ENCODE measurements at regions not wholly inside any gene's neighbourhood (a gene's known extent, or its start where the extent isn't known, plus 50 kb on each side); places are given as distances from the start of the nearest gene placed in this dataset.

GRCh38 chr2:14827226-14828023, 194.9 kb downstream of the LRATD1 start:
- Histone ChIP-seq H3K4me1 (no peaks in the 10 kb centered on the region), H3K36me3 (ENCODE audit: control insufficient read depth, insufficient read depth, low read length) (no peaks in the 10 kb centered on the region), H3K4me3 (ENCODE audit: low read depth, low read length) (no peak overlapping the region), H3K27me3 (ENCODE audit: control insufficient read depth, insufficient read depth, low read length) (no peaks in the 10 kb centered on the region), H3K79me2 (no peaks in the 10 kb centered on the region), H3K9ac (no peak overlapping the region), H2AFZ (no peak overlapping the region), H3K4me2 (ENCODE audit: low read length) (no peak overlapping the region), H3K27ac (no peak overlapping the region), H3K9me3 (ENCODE audit: control insufficient read depth, low read length) (no peaks in the 10 kb centered on the region)
- TF ChIP-seq, protein P1, sequence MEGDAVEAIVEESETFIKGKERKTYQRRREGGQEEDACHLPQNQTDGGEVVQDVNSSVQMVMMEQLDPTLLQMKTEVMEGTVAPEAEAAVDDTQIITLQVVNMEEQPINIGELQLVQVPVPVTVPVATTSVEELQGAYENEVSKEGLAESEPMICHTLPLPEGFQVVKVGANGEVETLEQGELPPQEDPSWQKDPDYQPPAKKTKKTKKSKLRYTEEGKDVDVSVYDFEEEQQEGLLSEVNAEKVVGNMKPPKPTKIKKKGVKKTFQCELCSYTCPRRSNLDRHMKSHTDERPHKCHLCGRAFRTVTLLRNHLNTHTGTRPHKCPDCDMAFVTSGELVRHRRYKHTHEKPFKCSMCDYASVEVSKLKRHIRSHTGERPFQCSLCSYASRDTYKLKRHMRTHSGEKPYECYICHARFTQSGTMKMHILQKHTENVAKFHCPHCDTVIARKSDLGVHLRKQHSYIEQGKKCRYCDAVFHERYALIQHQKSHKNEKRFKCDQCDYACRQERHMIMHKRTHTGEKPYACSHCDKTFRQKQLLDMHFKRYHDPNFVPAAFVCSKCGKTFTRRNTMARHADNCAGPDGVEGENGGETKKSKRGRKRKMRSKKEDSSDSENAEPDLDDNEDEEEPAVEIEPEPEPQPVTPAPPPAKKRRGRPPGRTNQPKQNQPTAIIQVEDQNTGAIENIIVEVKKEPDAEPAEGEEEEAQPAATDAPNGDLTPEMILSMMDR (IDR thresholded peaks at IDR 0.05), result no peak

DNA sequence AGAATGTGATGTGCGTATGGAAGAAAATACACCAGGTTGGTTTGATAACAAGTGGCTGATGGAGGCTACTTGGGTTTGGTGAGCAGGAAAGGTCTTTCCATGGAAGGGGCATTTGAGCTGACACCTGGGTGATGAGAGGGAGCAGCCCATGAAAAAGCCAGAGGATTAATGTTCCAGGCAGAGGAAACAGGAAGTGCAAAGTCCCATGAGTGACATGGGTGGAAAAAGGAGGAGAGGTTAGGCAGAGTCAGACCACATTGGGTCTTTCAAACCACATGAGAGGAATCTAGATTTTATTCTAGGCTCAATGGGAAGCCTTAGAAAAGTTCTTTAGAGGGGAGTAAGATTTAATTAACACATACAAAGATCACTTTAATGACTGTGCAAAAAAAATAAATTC, 195.7 kb downstream of the LRATD1 start:
- Histone ChIP-seq H3K27ac (no peak overlapping the region), H3K4me2 (ENCODE audit: low read length) (no peak overlapping the region), H3K9ac (no peak overlapping the region), H3K27me3 (ENCODE audit: control insufficient read depth, insufficient read depth, low read length) (no peaks in the 10 kb centered on the region), H3K9me3 (ENCODE audit: control insufficient read depth, low read length) (no peaks in the 10 kb centered on the region), H3K79me2 (no peaks in the 10 kb centered on the region), H3K4me3 (ENCODE audit: low read depth, low read length) (no peak overlapping the region), H3K36me3 (ENCODE audit: control insufficient read depth, insufficient read depth, low read length) (no peaks in the 10 kb centered on the region), H2AFZ (no peak overlapping the region), H3K4me1 (no peaks in the 10 kb centered on the region)
- TF ChIP-seq, protein P1 (IDR thresholded peaks at IDR 0.05), result no peak

GRCh38 chr2:14828968-14829367, 196.5 kb downstream of the LRATD1 start:
- H3K9ac ChIP-seq, result no peak overlapping the region
- no peak overlapping the region for H2AFZ ChIP-seq
- H3K27me3 ChIP-seq (ENCODE audit: control insufficient read depth, insufficient read depth, low read length), result no peaks in the 10 kb centered on the region
- TF ChIP-seq, protein P1 (IDR thresholded peaks at IDR 0.05), result no peak
- H3K36me3 ChIP-seq (ENCODE audit: control insufficient read depth, insufficient read depth, low read length), result no peaks in the 10 kb centered on the region
- no peak overlapping the region for H3K4me2 ChIP-seq (ENCODE audit: low read length)
- no peak overlapping the region for H3K4me3 ChIP-seq (ENCODE audit: low read depth, low read length)
- no peak overlapping the region for H3K27ac ChIP-seq
- no peaks in the 10 kb centered on the region for H3K9me3 ChIP-seq (ENCODE audit: control insufficient read depth, low read length)
- H3K79me2 ChIP-seq, result no peaks in the 10 kb centered on the region
- no peaks in the 10 kb centered on the region for H3K4me1 ChIP-seq

DNA sequence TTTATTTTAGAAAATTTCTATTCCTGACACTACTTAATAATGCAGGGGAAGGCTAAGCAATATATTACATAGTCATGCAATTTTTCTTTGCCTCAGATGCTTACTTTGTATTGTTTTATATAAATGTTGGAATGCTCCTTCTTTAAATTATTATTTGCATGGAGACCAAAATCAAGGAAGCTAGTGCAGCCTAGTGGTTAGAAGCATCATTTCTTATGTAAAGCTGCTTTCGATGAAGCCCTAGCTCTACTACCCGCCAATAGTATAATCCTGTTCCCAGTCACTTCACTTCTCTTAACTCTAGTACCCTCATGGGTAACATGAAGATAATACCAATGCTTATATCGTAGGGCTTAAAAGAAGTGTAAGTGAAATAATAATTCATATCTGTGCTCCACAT, 198.9 kb downstream of the LRATD1 start:
- H3K4me3 ChIP-seq (ENCODE audit: low read depth, low read length), result no peak overlapping the region
- TF ChIP-seq, protein P1 (IDR thresholded peaks at IDR 0.05), result no peak
- H3K9me3 ChIP-seq (ENCODE audit: control insufficient read depth, low read length), result no peaks in the 10 kb centered on the region
- H3K27ac ChIP-seq, result no peak overlapping the region
- no peaks in the 10 kb centered on the region for H3K4me1 ChIP-seq
- no peak overlapping the region for H3K9ac ChIP-seq
- H3K27me3 ChIP-seq (ENCODE audit: control insufficient read depth, insufficient read depth, low read length), result no peaks in the 10 kb centered on the region
- H2AFZ ChIP-seq, result no peak overlapping the region
- H3K36me3 ChIP-seq (ENCODE audit: control insufficient read depth, insufficient read depth, low read length), result no peaks in the 10 kb centered on the region
- H3K79me2 ChIP-seq, result no peaks in the 10 kb centered on the region
- H3K4me2 ChIP-seq (ENCODE audit: low read length), result no peak overlapping the region

All from parathyroid adenoma (tissue), 2 donors.